NB4 (cell line): ENCODE measurements at regions not wholly inside any gene's neighbourhood (a gene's known extent, or its start where the extent isn't known, plus 50 kb on each side); places are given as distances from the start of the nearest gene placed in this dataset.

Source experiments
- DNase-seq: peaks from one replicate; pipeline ENCODE4 v3.0.0; 2010; ENCODE audit warnings: low read depth
- H3K4me3 ChIP-seq: one replicate; pipeline ENCODE4 v1.5.1; 2011; ENCODE audit warnings: mild to moderate bottlenecking, low read depth, low read length, moderate library complexity
- MYC ChIP-seq: IDR thresholded peaks from 2 replicates; pipeline ENCODE4 v1.6.1; 2011; ENCODE audit warnings: low read depth, low read length
- POLR2A ChIP-seq: IDR thresholded peaks from 2 replicates; pipeline ENCODE4 v1.6.1; 2011; ENCODE audit warnings: mild to moderate bottlenecking; ENCODE audit not compliant: insufficient read length; ENCODE audit errors: extremely low read depth
- TF ChIP-seq, protein P1 (sequence below): IDR thresholded peaks from one replicate; pipeline ENCODE4 v1.5.1; 2012; ENCODE audit warnings: low read depth, low read length
- TF ChIP-seq, protein P2 (sequence below): IDR thresholded peaks from 2 replicates; pipeline ENCODE4 v1.6.1; 2011; ENCODE audit warnings: low read depth, low read length

DNA sequence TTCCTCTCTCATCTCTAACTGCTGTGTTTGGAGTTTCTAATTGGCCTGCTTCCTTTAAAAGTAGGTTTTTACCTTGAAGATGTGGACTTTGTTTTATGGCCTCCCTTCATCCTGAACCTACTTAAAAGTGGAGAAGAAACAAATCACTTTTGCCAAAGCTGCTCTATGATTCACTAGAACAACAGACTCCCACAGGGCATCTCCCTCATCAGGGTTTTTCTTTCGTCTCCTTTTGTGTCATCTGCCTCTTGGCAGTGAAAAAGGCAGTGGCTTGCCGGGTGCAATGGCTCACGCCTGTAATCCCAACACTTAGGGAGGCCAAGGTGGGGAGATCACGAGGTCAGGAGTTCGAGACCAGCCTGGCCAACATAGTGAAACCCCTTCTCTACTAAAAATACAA lies 186.6 kb upstream of the MTNR1B start:
- no peak for DNase-seq
- H3K4me3 ChIP-seq = no peak overlapping the region
- TF ChIP-seq POLR2A (no peak), MYC (no peak)
- TF ChIP-seq, protein P1, sequence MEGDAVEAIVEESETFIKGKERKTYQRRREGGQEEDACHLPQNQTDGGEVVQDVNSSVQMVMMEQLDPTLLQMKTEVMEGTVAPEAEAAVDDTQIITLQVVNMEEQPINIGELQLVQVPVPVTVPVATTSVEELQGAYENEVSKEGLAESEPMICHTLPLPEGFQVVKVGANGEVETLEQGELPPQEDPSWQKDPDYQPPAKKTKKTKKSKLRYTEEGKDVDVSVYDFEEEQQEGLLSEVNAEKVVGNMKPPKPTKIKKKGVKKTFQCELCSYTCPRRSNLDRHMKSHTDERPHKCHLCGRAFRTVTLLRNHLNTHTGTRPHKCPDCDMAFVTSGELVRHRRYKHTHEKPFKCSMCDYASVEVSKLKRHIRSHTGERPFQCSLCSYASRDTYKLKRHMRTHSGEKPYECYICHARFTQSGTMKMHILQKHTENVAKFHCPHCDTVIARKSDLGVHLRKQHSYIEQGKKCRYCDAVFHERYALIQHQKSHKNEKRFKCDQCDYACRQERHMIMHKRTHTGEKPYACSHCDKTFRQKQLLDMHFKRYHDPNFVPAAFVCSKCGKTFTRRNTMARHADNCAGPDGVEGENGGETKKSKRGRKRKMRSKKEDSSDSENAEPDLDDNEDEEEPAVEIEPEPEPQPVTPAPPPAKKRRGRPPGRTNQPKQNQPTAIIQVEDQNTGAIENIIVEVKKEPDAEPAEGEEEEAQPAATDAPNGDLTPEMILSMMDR = no peak
- TF ChIP-seq, protein P2, sequence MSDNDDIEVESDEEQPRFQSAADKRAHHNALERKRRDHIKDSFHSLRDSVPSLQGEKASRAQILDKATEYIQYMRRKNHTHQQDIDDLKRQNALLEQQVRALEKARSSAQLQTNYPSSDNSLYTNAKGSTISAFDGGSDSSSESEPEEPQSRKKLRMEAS = no peak

DNA sequence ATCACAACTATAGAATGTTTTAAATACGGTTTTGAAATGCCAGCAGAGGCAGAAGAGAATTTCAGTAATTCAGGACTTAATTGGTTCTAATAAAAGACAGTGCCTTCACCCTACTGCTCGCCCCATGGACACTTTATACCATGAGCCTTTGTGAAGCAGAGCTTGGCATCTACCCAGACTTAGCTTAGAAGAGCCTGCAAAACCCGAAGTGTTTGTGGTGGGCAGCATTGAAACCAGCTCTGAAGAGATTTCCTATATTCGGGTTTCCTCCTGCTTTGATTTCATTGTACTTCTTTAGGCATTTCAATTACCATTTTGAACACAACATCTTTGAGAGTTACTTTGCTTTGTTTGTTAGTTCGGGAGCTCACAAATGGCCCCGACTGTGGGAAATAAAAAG lies 185.1 kb upstream of the MTNR1B start:
- no peak for DNase-seq
- TF ChIP-seq, protein P2 = no peak
- TF ChIP-seq, protein P1 = no peak
- TF ChIP-seq POLR2A (no peak), MYC (no peak)
- no peak overlapping the region for H3K4me3 ChIP-seq

DNA sequence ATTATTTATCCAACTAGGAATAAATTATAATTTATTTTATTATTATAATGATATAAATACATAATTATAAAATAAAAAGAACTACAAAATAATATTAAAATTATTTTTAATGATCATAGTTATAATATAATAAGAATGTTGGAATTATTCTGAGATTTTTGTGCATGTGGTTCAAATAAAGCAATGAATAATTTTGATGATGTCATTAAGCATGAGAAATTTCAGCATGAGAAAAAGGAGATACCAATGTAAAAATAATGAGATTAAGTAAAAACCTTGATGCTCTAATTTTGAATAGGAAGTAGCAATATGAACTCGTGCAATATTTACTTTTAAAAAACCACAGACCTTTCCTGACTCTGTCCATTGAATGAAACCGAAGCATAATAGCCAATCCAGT lies 181.8 kb upstream of the MTNR1B start:
- DNase-seq = no peak
- no peak overlapping the region for H3K4me3 ChIP-seq
- TF ChIP-seq, protein P1 = no peak
- TF ChIP-seq POLR2A (no peak), MYC (no peak)
- TF ChIP-seq, protein P2 = no peak

DNA sequence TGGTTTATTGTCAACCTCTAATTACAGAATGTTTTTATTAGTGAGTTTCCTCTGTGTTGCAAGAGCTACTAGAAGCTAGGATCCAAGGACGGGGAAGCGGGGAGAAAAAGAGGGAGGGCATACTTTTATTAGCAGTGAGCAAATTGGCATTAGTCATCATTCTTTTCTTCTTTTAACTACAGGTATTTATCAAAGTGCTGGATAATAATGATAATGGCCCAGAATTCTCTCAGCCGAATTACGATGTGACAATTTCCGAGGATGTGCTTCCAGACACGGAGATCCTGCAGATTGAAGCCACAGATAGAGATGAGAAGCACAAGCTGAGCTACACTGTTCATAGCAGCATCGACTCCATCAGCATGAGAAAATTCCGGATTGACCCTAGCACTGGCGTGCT lies 179.7 kb upstream of the MTNR1B start:
- no peak for TF ChIP-seq MYC
- TF ChIP-seq, protein P2 = no peak
- TF ChIP-seq, protein P1 = no peak
- TF ChIP-seq POLR2A = no peak
- no peak overlapping the region for H3K4me3 ChIP-seq
- DNase-seq = no peak

DNA sequence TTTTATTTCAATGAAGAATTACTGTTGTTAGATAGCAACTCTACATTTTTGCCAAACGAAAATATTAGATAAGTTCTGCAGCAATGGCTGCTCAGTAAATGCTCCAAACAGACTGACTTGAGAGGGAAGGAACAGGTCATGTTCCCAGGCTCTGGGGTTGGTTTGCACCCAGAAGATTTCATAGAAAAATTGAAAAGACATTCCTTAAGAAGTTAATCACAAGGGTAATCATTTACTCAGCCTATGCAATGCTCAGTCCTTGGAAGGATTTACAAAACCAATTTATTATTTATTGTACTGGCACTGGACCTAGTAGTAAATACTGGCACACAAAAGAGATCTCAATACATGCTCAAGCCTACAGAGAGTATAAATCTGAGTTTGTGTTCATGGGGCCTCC lies 179.1 kb upstream of the MTNR1B start:
- TF ChIP-seq POLR2A = no peak
- TF ChIP-seq, protein P1 = no peak

DNA sequence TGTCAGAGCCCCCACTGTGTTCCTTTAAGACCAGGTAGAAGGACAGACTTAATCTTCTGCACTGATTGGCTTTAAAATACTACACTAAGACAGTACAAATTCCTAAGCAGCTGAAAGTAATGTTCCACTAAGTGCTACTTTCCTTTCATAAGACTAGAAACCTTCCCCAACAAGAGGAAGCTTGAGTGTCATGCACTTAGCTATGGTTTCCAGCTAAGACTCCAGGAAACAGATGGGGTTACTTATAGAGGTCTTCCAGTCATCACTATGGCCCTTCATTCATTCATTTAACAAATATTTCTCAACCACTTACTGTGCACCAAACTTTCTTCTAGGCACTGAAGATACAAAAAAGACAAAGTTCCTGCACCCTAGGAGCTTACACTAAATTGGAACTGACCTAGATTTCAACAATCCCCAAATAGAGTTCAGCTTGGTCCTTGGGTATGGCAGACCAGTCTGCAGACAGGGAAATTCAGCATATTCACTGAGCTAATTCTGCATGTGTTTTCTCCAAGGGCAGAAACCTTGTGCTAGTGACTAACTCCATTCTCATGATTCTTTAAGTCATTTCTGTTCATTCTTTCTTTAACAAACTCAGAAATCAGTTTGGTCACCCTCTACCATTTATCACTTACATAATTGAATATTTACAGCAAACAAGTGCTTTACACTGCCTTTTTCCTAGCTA lies 178.4 kb upstream of the MTNR1B start:
- TF ChIP-seq, protein P1 = no peak
- TF ChIP-seq, protein P2 = no peak
- no peak for TF ChIP-seq POLR2A
- no peak for TF ChIP-seq MYC
- DNase-seq = no peak
- no peak overlapping the region for H3K4me3 ChIP-seq

More for the DNA sequence above, 179.1 kb upstream of the MTNR1B start:
- no peak for DNase-seq
- H3K4me3 ChIP-seq = no peak overlapping the region
